Spleen (tissue), 11 donors: ENCODE measurements at regions not wholly inside any gene's neighbourhood (a gene's known extent, or its start where the extent isn't known, plus 50 kb on each side); places are given as distances from the start of the nearest gene placed in this dataset.
A peak's percentile ranks its signal among the peaks of the same experiment; 100 is the strongest.

Source experiments
- DNase-seq: peaks from one replicate; pipeline ENCODE4 v3.0.0-alpha.2; 2020
- H3K27ac ChIP-seq, 8 donors: fragments of 200-600 bp; sonication (generic) in 7 of 8; 1 replicate in 4 of 8; 2 replicates in 4 of 8; pipeline versions ENCODE4 v1.5.0 to v1.8.0; 2016 to 2021; ENCODE audit warnings: inconsistent platforms in 4 of 8, mild to moderate bottlenecking in 4 of 8, moderate library complexity in 1 of 8
- H3K27me3 ChIP-seq, 7 donors: fragments of 200-600 bp; sonication (generic) in 6 of 7; replicated peaks in 1 of 7; 1 replicate in 4 of 7; 2 replicates in 3 of 7; pipeline versions ENCODE4 v1.5.0 to v1.8.0; 2016 to 2021; ENCODE audit warnings: inconsistent platforms in 3 of 7, mild to moderate bottlenecking in 1 of 7
- H3K36me3 ChIP-seq, 6 donors: fragments of 200-600 bp; sonication (generic) in 5 of 6; 1 replicate in 4 of 6; 2 replicates in 2 of 6; pipeline versions ENCODE4 v1.5.0 to v1.8.0; 2016 to 2021; ENCODE audit warnings: inconsistent platforms in 2 of 6
- H3K4me1 ChIP-seq, 6 donors: fragments of 200-600 bp; sonication (generic) in 5 of 6; 1 replicate in 3 of 6; 2 replicates in 3 of 6; pipeline versions ENCODE4 v1.5.0 to v1.8.0; 2016 to 2021; ENCODE audit warnings: inconsistent platforms in 3 of 6
- H3K4me3 ChIP-seq, 8 donors: fragments of 200-600 bp; sonication (generic) in 7 of 8; 1 replicate in 4 of 8; 2 replicates in 4 of 8; pipeline versions ENCODE4 v1.5.0 to v1.8.0; 2016 to 2021; ENCODE audit warnings: inconsistent platforms in 4 of 8, mild to moderate bottlenecking in 4 of 8, moderate library complexity in 2 of 8
- H3K9me3 ChIP-seq, 8 donors: fragments of 200-600 bp; sonication (generic) in 7 of 8; 1 replicate in 4 of 8; 2 replicates in 4 of 8; pipeline versions ENCODE4 v1.5.0 to v1.8.0; 2016 to 2021; ENCODE audit warnings: inconsistent platforms in 4 of 8
- CTCF ChIP-seq, 11 experiments: fragments of 200-600 bp in 7 of 11; fragments of 450-650 bp in 4 of 11; sonication (generic) in 4 of 11; IDR thresholded peaks in 8 of 11; conservative IDR thresholded peaks in 3 of 11; 1 replicate in 7 of 11; 2 replicates in 4 of 11; pipeline versions ENCODE4 v1.4.0 to v1.8.0; 2016 to 2021; ENCODE audit warnings: antibody characterized with exemption in 11 of 11, inconsistent platforms in 4 of 11, mild to moderate bottlenecking in 1 of 11
- POLR2A ChIP-seq, 3 donors: fragments of 450-650 bp; IDR thresholded peaks; one replicate each; pipeline ENCODE4 v1.5.1; 2017; ENCODE audit warnings: antibody characterized with exemption in 3 of 3, mild to moderate bottlenecking in 1 of 3
- POLR2AphosphoS5 ChIP-seq, 3 donors: sonication (generic); formaldehyde crosslinking; IDR thresholded peaks; one replicate each; pipeline ENCODE4 v1.5.1; 2017; ENCODE audit warnings: antibody characterized with exemption in 3 of 3
- WGBS, 5 donors: extraction: QIAGEN DNeasy Blood & Tissue Kit in 3 of 5; methylation state at CpG; one replicate each; pipeline versions ENCODE4 v1.1.5 to v1.1.7; 2013 to 2018; 5-methylcytosine and 5-hydroxymethylcytosine counted together
- intact Hi-C: fragments of 100-400 bp; cut with DNase I; formaldehyde crosslinking; loops from one replicate; pipeline ENCODE4 v1.15.0; 2023; ENCODE audit warnings: low total_unique reads
- donor health status: healthy with polysubstance abuse.
- donor health status: DM: no; HTN: no; CAD: no; lungs with moderate emphysema.
- donor health status: DM: no; HTN: no; CAD: no.
- donor health status: Bipolar disorder and iron deficiency.
- donor health status: healthy.
- donor health status: DM: no; HTN: no; CAD: no.
- donor health status: DM: yes; HTN: yes; CAD: no.

- WGBS, 5 donors, result 82 to 92% (median 87%) methylated on average over 2 of the region's 2 CpGs
These were observed 362.5 kb upstream of the TRAM1L1 start for GRCh38 chr4:117447925-117448324.

GRCh38 chr4:117455088-117455487 lies 369.7 kb upstream of the TRAM1L1 start:
- Histone ChIP-seq H3K36me3 (no peaks in the 10 kb centered on the region), H3K4me3 (no peak overlapping the region), H3K9me3 (peaks cover 0 to 6% (median 0%) of the 10 kb centered on the region in 8 donors), H3K27ac (no peak overlapping the region), H3K27me3 (no peaks in the 10 kb centered on the region), H3K4me1 (no peaks in the 10 kb centered on the region)
- TF ChIP-seq POLR2AphosphoS5 (IDR thresholded peaks at IDR 0.05), result no peak
- no peak for TF ChIP-seq POLR2A (IDR thresholded peaks at IDR 0.05)
- no peak for TF ChIP-seq CTCF (IDR thresholded peaks at IDR 0.05 in 8 of 11, conservative IDR thresholded peaks at IDR 0.05 in 3 of 11)
- 25 to 63% (median 42%) methylated on average over 1 of the region's 1 CpG for WGBS, 5 donors
- intact Hi-C loops, result no loop called here
- DNase-seq, result no peak

More at GRCh38 chr4:117447925-117448324, 362.5 kb upstream of the TRAM1L1 start:
- Histone ChIP-seq H3K4me1 (no peaks in the 10 kb centered on the region), H3K36me3 (no peaks in the 10 kb centered on the region), H3K27me3 (no peaks in the 10 kb centered on the region), H3K27ac (no peak overlapping the region), H3K4me3 (no peak overlapping the region), H3K9me3 (peaks cover 0 to 31% (median 6%) of the 10 kb centered on the region in 8 donors)
- intact Hi-C loops, result no loop called here
- DNase-seq, result no peak
- TF ChIP-seq CTCF (IDR thresholded peaks at IDR 0.05 in 8 of 11, conservative IDR thresholded peaks at IDR 0.05 in 3 of 11), result peak in 1 of 11 experiments; percentile 27
- TF ChIP-seq POLR2A (IDR thresholded peaks at IDR 0.05), result no peak
- no peak for TF ChIP-seq POLR2AphosphoS5 (IDR thresholded peaks at IDR 0.05)

- intact Hi-C loops, result no loop called here
These were observed 381.0 kb upstream of the TRAM1L1 start for GRCh38 chr4:117466388-117466787.

DNA sequence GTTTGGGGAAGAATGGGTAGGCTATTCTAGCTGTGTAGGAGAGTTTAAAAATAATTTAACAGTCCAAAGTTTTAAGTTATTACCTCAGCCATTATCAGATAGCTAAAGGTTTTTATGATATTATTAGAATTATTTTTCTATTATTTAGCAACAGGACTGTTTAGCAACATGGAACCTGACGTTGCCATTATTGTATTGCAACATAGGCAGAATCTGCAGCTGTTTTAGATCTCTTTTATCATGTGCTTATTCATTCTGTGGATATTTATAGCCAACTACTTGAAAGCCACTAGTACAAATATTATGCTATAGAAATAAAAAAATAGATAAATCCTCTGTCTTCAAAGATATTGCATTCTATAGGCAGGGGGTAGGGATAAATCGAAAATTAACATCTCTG lies 382.0 kb upstream of the TRAM1L1 start:
- H3K9me3 ChIP-seq, result peaks cover 0 to 19% (median 6%) of the 10 kb centered on the region in 8 donors
- H3K36me3 ChIP-seq, result no peaks in the 10 kb centered on the region
- no peaks in the 10 kb centered on the region for H3K4me1 ChIP-seq
- H3K4me3 ChIP-seq, result no peak overlapping the region
- WGBS, 5 donors, result 27 to 53% (median 45%) methylated on average over 2 of the region's 2 CpGs
- intact Hi-C loops, result no loop called here
- TF ChIP-seq POLR2A (IDR thresholded peaks at IDR 0.05) (no peak), CTCF (IDR thresholded peaks at IDR 0.05 in 8 of 11, conservative IDR thresholded peaks at IDR 0.05 in 3 of 11) (no peak)
- H3K27ac ChIP-seq, result no peak overlapping the region
- DNase-seq, result no peak
- H3K27me3 ChIP-seq, result no peaks in the 10 kb centered on the region

More at GRCh38 chr4:117466388-117466787, 381.0 kb upstream of the TRAM1L1 start:
- 87 to 94% (median 91%) methylated on average over 5 of the region's 5 CpGs for WGBS, 5 donors
- Histone ChIP-seq H3K4me3 (no peak overlapping the region), H3K4me1 (no peaks in the 10 kb centered on the region), H3K27ac (no peak overlapping the region), H3K27me3 (no peaks in the 10 kb centered on the region), H3K9me3 (peaks cover 0 to 9% (median under 1%) of the 10 kb centered on the region in 8 donors), H3K36me3 (no peaks in the 10 kb centered on the region)
- DNase-seq, result no peak
- TF ChIP-seq POLR2A (IDR thresholded peaks at IDR 0.05) (no peak), POLR2AphosphoS5 (IDR thresholded peaks at IDR 0.05) (no peak), CTCF (IDR thresholded peaks at IDR 0.05 in 8 of 11, conservative IDR thresholded peaks at IDR 0.05 in 3 of 11) (no peak)
